ENCODE measurements at regions not wholly inside any gene's neighbourhood (a gene's known extent, or its start where the extent isn't known, plus 50 kb on each side); places are given as distances from the start of the nearest gene placed in this dataset.

GRCh38 chr14:71201840-71202239, 294.6 kb downstream of the PCNX1 start:
- DNase-seq: no peak

DNA sequence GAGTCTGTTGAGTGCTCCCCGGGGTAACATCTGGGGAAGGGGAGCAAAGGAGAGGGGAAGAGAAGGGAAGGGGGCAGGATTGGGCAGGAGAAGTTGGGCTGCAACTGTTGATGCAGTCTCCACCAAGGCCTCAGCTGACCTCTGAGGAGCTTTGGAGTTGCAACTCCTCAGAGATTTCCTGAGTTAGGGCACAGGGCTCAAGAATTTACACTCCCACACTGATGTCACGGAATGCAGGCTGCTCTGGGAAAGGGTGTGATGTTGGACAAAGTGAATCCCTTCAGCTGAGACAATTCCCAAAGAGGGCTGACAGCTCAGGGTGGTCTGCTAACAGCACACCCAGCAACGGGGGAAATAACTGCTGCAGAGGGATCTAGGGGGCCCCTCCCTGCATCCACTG, 295.6 kb downstream of the PCNX1 start:
- no peak for DNase-seq

DNA sequence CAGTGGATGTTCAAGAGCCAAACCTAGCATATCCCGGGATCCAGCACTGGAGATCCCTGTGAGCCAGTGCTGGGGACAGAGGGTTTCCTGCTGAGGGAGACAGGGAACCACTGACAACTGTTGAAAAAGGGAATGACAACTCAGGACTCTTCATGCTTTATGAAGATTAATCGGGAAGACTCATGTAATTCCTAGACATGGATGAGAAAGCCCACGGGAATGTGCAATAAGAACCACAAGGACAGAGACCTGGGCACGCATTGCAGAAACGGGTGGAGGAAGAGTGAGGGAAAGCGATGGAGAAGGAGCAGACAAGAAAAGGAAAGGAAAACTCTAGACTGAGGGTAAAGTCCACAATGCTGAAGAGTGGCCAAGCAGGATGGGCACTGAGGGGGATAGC, 296.0 kb downstream of the PCNX1 start:
- DNase-seq: no peak

DNA sequence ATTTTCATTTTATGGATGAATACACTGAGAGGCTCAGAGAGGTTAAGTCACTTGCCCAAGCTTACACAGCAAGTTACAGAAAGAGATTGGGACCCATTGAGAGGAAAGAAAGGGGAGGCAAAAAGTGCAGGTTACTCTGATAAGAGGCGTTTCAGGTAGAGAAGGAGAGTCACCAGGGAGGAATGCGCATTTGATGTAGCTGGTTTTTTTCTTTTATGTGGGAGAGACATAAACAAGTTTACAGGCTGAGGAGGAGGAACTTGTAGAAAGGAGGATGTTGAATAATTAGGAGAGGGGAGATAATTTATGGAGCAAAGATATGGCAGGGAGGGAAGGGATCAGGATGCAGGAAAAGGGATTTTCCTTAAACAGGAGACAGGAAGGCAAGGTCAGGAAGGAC, 297.0 kb downstream of the PCNX1 start:
- DNase-seq: no peak

GRCh38 chr14:71204768-71205167, 297.5 kb downstream of the PCNX1 start:
- no peak for DNase-seq

DNA sequence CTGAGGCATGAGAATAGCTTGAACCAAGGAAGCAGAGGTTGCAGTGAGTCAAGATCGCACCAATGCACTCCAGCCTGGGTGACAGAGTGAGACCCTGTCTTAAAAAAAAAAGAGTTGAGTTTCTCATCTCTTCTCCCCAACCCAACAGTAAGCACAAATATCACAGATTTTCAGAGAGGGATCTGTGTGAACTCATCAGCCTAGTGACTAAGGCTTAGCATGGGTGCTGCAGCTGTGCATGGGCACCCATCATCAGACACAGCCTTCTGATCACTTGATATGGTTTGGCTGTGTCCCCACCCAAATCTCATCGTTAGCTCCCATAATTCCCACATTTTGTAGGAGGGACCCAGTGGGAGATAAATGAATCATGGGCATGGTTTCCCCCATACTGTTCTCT, 298.9 kb downstream of the PCNX1 start:
- no peak for DNase-seq

GRCh38 chr14:71206766-71207371, 299.6 kb downstream of the PCNX1 start:
- peak in 46 of 58 donors; percentile 4 to 88 (median 49) for DNase-seq

DNA sequence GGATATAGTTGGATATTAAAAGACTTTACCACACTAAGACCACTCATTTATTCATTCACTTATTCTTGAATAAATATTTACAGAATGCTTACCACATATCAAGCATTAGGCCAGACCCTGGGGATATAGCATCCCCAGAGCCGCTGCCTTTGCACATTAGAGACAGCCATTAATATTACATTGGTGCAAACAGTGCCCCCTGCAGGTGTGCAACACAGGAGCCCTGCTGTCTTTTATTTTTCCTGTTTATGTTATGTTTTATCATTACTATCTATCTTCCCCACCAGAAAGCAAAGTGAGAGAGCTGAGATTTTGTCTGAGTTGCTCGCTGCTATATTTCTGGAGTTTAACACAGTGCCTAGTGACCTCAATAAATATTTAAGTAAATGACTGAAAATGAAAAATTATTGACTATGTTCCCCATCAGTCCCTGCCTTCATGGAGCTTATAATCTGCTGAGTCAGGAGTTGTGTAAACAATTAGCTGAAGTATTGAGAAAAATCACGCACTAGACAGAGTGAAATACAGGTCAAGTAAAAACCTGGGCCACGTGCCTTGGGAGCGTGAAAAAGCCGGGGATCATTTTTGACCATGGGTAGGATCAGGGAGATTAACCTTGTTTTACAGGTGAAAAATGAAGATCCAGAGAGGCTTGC, 301.6 kb downstream of the PCNX1 start:
- no peak for DNase-seq

DNA sequence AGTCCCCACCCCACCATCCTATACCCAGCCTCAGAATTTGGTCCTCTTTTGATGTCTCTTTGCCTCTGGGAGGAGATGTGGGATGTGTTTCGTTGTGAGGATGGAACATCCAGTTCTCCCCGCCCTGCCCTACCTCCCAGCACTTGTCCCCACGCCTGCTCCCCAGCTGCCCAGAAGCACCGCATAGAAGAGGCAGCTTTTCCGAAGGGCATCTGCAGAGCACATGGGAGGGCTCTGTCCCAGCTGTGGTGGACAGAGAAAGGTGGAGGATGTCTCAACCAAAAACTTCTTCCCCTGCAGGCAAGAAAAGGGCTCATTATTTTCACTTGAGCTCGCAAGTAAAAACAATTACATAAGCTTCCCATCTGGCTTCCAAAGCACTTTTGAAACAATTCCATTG, 302.6 kb downstream of the PCNX1 start:
- peak in 5 of 58 donors; percentile 9 to 21 (median 11) for DNase-seq

- DNase-seq: peak in 1 of 58 donors; percentile 36
Observed at GRCh38 chr14:71212093-71212492, 304.8 kb downstream of the PCNX1 start.

GRCh38 chr14:71212683-71213107, 305.4 kb downstream of the PCNX1 start:
- DNase-seq: peak in 23 of 58 donors; percentile 2 to 63 (median 20)

DNA sequence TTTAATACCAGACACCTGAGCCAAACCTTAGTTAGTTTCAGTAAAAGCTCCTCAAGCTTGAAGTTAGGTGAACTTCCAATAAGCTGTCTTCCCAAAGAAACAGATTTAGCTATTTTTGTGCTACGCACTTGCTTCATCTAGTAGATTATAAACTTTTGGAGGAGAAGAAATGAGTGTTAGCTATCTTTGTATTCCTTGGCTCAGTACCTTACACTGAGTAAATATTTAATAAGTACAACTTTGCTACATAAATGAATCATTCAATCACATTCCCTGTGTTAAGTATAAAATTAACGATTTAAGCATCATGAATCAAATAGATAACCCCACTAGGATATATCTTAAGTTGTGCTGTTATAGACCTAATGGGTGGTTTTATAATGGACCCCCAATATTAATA, 307.0 kb downstream of the PCNX1 start:
- DNase-seq: no peak

DNA sequence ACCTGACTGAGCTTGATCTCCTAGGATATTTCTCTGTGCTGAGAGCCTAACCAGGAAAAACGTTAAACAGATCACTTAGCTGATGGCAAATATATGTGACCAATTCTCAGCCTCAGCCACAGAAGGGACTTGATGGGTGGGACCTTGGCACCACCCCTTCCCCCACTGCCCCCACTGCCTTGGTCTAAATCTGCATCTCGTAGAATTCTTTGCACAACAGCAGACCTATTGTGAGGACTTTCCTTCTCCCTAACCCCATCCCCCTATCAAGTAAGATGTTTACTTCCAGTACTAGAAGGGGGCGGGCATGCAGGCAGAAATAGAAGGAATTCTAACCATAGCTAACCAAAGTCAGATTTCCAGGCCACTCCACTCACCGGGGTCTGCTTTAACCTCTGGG, 313.2 kb downstream of the PCNX1 start:
- no peak for DNase-seq

GRCh38 chr14:71221119-71221518, 313.9 kb downstream of the PCNX1 start:
- no peak for DNase-seq

DNA sequence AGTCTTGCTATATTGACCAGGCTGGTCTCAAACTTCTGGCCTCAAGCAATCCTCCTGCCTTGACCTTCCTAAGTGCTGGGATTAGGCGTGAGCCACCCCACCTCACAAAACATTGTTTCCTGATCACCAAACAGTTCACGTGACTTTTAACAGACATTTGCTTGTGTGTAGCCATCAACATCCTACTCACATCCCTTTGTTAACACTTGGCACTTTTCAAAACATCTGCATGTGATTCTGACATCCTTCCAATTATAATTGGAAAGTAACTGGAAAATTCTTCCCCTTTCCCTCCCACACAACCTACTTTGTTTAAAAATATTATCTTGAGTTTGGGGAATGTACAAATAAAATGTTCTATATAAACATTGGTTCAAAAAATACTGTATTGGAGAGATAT, 317.9 kb downstream of the PCNX1 start:
- DNase-seq: no peak

DNA sequence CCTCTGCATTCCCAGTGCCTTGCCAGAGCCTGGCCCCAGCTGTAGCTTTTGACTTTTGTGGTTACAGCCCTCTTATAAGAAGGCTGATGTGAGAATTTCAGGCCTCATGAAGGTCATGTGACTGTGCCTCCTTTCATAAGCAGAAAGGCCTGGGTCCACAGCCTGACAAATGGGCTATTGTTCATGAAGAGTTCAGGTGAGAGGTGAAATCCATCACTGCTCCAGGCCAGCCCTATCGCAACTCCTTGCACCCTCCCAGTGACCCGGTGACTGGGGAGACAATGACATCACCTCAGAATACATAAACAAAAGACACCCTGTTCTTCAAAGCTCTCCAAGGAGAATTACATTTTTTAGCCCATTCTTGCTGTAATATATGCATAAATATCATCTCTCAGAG, 321.5 kb downstream of the PCNX1 start:
- DNase-seq: no peak

GRCh38 chr14:71229875-71230274, 322.6 kb downstream of the PCNX1 start:
- no peak for DNase-seq

- DNase-seq: no peak
Observed at GRCh38 chr14:71230897-71231296, 323.6 kb downstream of the PCNX1 start.

DNA sequence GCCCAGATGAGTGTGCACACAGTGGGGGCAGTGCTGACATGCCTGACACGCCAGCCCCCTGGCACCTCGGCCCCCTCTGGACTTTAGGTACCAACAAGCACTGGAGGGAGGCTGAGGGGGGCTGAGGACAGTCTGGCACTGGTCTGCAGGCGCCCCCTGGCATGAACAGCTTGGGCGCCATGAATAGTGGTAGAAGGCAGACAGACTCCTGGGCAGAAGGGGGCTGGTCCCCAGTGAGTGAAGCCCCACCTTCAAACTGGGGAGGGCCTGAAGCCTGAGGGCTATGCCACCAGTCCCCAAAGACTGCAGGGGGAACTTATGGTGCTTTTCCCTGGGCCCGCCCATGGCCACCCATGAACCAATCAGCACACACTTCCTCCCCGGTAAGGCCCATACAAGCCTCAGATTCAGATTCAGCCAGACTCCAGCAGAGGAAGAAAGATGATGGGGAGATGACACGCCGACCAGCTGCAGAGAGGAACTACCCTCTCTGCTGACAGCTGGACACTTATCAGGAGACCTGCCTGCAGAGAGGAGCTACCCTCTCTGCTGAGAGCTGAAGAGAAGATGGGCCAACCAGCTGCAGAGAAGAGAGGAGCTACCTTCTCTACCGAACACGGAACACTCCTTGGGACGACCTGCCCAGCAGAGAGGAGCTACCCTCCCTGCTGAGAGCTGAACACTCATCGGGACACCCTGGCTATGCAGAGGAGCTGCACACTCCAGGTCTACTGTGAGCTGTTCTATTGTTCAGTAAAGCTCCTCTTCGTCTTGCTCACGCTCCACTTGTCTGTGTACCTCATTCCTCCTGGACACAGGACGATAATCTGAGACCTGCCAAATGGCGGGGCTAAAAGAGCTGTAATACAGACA, 324.5 kb downstream of the PCNX1 start:
- no peak for DNase-seq

GRCh38 chr14:71232506-71232905, 325.2 kb downstream of the PCNX1 start:
- no peak for DNase-seq

- DNase-seq: peak in 44 of 58 donors; percentile 10 to 85 (median 42)
Observed at GRCh38 chr14:71235875-71236274, 328.6 kb downstream of the PCNX1 start.

- DNase-seq: no peak
Observed at GRCh38 chr14:71236487-71236886, 329.2 kb downstream of the PCNX1 start.

Data from anterior cingulate cortex (tissue), 58 donors.